GM18526 (cell line): ENCODE measurements at regions not wholly inside any gene's neighbourhood (a gene's known extent, or its start where the extent isn't known, plus 50 kb on each side); places are given as distances from the start of the nearest gene placed in this dataset.

ENCODE experiments used
- POLR2A ChIP-seq: IDR thresholded peaks from 3 replicates; pipeline ENCODE4 v1.6.1; 2011; ENCODE audit not compliant: insufficient read length; ENCODE audit errors: extremely low read depth

- TF ChIP-seq POLR2A = no peak
Observed at GRCh38 chr13:29905845-29906244, 55.4 kb upstream of the UBL3 start.

- no peak for TF ChIP-seq POLR2A
Observed at GRCh38 chr13:29903996-29904395, 53.6 kb upstream of the UBL3 start.

- TF ChIP-seq POLR2A = no peak
Observed at GRCh38 chr13:29903543-29903942, 53.1 kb upstream of the UBL3 start.

GRCh38 chr13:29902632-29903305 is 52.4 kb upstream of the UBL3 start:
- TF ChIP-seq POLR2A = no peak

- no peak for TF ChIP-seq POLR2A
Observed at GRCh38 chr13:29901710-29902631, 51.6 kb upstream of the UBL3 start.
